Fibroblast of the aortic adventitia (primary cell): ENCODE measurements at regions not wholly inside any gene's neighbourhood (a gene's known extent, or its start where the extent isn't known, plus 50 kb on each side); places are given as distances from the start of the nearest gene placed in this dataset.

Source experiments
- DNase-seq: peaks from one replicate; pipeline ENCODE4 v3.0.0-alpha.2; 2010; ENCODE audit warnings: low read depth
- H3K4me3 ChIP-seq: 2 replicates; pipeline ENCODE4 v1.5.1; 2011; ENCODE audit warnings: low read depth, mild to moderate bottlenecking, control low read depth, low read length, moderate library complexity
- TF ChIP-seq, protein P1 (sequence below): IDR thresholded peaks from 2 replicates; pipeline ENCODE4 v1.5.1; 2011; ENCODE audit warnings: mild to moderate bottlenecking, low read length, control low read depth, inconsistent platforms; ENCODE audit not compliant: insufficient read depth

DNA sequence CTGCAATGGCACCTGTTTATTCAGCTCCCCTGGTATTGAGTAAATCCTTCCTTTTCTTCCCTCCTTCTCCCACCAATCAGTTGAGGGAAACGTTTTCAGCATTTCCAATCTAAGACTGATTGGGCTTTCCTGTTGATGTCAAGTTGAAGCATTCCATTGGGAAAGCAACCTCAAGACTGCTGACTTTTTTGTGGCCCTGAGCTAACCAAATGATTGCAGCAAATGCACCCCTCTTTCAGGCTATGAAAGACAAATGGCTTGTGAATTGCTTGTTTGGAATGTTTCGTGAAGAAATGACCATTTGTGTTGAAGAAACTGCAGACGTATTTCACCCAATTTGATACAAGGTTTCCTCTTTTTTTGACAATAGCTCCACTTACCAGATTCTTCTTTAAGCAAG lies 303.5 kb downstream of the EPHA4 start:
- TF ChIP-seq, protein P1, sequence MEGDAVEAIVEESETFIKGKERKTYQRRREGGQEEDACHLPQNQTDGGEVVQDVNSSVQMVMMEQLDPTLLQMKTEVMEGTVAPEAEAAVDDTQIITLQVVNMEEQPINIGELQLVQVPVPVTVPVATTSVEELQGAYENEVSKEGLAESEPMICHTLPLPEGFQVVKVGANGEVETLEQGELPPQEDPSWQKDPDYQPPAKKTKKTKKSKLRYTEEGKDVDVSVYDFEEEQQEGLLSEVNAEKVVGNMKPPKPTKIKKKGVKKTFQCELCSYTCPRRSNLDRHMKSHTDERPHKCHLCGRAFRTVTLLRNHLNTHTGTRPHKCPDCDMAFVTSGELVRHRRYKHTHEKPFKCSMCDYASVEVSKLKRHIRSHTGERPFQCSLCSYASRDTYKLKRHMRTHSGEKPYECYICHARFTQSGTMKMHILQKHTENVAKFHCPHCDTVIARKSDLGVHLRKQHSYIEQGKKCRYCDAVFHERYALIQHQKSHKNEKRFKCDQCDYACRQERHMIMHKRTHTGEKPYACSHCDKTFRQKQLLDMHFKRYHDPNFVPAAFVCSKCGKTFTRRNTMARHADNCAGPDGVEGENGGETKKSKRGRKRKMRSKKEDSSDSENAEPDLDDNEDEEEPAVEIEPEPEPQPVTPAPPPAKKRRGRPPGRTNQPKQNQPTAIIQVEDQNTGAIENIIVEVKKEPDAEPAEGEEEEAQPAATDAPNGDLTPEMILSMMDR: no peak
- DNase-seq: no peak
- H3K4me3 ChIP-seq: no peak overlapping the region

DNA sequence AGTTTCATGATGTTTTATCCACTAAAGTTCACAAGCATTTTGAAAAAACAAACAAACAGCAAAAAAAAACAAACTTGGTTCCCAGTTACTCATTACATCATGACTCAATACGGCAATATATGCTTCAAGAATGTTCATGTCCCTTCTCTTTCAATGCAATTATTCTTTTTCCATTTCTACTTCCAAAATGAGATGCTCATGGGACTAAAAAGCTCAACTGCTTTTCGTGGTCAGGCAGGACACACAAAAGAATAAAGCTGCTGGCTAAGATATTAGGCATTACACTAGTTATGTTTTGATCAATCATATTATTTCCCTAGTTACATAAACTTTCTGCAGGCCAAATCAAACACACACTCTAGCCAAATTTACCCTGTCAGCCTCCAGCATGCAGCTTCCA lies 301.3 kb downstream of the EPHA4 start:
- DNase-seq: no peak
- TF ChIP-seq, protein P1: no peak
- H3K4me3 ChIP-seq: no peak overlapping the region

DNA sequence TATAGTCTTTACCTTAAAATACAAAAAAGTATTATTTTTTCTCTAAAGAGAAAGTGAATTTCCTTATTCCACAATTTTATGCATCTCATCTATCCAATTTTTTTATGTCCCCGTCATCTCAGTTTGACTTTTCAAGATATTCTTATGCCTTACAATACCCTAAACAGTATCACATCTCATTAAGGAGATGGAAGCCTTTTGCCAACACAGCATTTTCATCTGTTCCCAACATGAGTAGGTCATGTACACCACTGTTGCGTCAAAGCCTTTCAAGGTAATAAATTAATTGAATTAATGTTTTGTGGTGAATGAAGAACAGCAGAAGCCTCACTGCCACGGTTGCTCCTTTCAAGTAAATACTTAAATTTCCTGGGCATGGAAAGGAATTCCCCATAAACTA lies 299.4 kb downstream of the EPHA4 start:
- TF ChIP-seq, protein P1: no peak
- H3K4me3 ChIP-seq: no peak overlapping the region
- no peak for DNase-seq

DNA sequence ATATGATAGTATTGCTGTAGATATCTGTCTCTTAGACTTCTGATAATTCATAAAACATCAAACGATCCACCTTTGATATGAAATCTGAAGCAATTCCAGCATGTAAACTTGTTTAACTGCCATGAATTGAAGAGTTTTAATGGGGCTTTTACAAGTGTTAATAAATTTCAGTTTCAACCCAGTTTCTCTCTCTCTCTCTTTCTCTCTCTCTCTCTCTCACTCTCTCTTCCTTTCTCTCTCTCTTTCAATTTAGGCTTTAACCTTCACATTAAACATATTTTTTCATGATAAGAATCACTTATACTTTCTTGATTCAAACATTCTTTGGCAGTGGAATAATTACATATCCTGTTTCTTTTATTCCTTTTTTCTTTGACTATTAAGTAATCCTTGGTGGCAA lies 296.1 kb downstream of the EPHA4 start:
- TF ChIP-seq, protein P1: no peak
- no peak overlapping the region for H3K4me3 ChIP-seq
- DNase-seq: no peak

DNA sequence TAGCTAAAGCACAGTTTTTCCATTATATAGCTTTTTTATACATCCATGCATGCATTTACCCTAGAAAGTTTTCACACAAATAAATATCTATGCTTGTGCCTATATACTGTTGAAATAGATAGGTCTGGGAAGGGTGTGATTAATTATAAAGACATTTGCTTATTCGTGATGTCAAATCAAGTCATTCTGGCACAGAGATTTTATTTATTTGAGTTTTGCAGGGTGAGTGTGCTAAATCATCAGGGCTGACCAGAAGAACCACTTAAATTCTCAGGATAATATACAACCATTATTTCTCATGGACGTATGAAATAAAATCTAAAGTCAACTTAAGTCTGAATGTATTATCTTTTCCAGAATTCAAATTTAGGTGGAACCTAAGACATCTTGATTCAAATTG lies 295.5 kb downstream of the EPHA4 start:
- TF ChIP-seq, protein P1: no peak
- H3K4me3 ChIP-seq: no peak overlapping the region
- no peak for DNase-seq

DNA sequence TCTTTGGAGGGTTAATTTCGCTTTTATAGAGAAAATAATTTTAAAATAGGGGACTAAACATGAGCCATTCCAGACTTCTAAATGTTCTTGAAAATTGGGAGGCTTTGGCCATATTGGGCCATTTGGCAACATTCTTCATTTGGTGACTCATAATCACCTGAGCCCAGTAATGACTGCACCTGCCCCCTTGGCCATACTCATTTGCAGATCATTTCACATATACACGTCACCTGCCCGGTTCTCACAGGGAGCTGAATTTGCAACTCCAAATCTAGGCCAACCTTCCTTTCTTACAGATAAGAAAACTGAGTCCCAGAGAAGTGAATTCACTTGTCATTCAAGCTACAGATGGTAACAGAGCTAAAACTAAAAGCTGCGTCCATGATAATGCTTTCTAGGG lies 289.7 kb downstream of the EPHA4 start:
- TF ChIP-seq, protein P1: no peak
- DNase-seq: no peak
- no peak overlapping the region for H3K4me3 ChIP-seq

DNA sequence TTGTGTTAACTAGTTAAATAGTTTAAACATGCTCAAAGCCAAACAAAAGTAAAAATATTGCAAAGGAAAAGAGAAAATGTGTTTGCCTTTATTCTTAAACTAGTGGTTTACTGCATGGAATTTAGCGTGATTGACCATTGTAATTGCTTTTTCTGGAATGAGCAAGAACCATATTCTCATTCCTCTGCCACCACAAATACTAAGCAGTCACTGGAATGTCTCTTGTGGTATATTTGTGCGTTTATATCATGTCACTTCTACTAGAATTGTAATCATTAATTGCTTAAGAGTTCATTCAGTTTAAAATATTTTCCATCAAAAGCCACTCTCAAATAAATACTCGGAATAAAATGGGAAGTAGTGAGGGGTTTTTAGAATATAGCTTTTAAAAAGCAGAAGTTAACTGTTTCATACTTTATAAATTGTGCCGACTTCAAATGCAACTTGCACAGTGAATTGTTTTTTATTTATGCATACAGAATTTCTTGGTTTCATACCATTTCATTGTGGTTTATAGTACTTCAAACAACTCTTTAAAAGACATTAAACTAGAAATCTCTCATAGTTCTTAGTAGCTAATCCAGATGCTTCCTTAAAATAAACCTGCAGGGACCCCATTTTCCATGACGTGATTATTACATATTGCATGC lies 288.1 kb downstream of the EPHA4 start:
- no peak for DNase-seq
- TF ChIP-seq, protein P1: no peak
- no peak overlapping the region for H3K4me3 ChIP-seq
